PC-9 (cell line): ENCODE measurements at regions not wholly inside any gene's neighbourhood (a gene's known extent, or its start where the extent isn't known, plus 50 kb on each side); places are given as distances from the start of the nearest gene placed in this dataset.

ENCODE experiments used
- CTCF ChIP-seq: fragments of 200-600 bp; sonication (generic); conservative IDR thresholded peaks from 2 replicates; pipeline ENCODE4 v1.6.1; 2017; ENCODE audit warnings: mixed run types, antibody characterized with exemption, mild to moderate bottlenecking, moderate library complexity
- EZH2 ChIP-seq: fragments of 200-600 bp; sonication (generic); IDR thresholded peaks from 2 replicates; pipeline ENCODE4 v1.8.0; 2017; ENCODE audit warnings: antibody characterized with exemption, low read depth

- TF ChIP-seq CTCF (no peak), EZH2 (no peak)
These were observed 65.3 kb upstream of the PPP1R26 start for GRCh38 chr9:135414293-135414692.
